Brain microvascular endothelial cell (primary cell): ENCODE measurements at regions not wholly inside any gene's neighbourhood (a gene's known extent, or its start where the extent isn't known, plus 50 kb on each side); places are given as distances from the start of the nearest gene placed in this dataset.

Experiments
- DNase-seq: peaks from one replicate; pipeline ENCODE4 v3.0.0-alpha.2; 2020
- H3K27ac ChIP-seq: fragments of 250-450 bp; sonication (Bioruptor Pico); 2 replicates; pipeline ENCODE4 v1.5.1; 2020; ENCODE audit warnings: mild to moderate bottlenecking, moderate library complexity
- H3K27me3 ChIP-seq: fragments of 250-450 bp; sonication (Bioruptor Pico); replicated peaks from 2 replicates; pipeline ENCODE4 v1.5.1; 2020; ENCODE audit warnings: mild to moderate bottlenecking
- H3K36me3 ChIP-seq: fragments of 250-450 bp; sonication (Bioruptor Pico); replicated peaks from 2 replicates; pipeline ENCODE4 v1.5.1; 2020; ENCODE audit warnings: mild to moderate bottlenecking
- H3K4me3 ChIP-seq: 2 replicates; pipeline ENCODE4 v1.5.1; 2011; ENCODE audit warnings: low read depth, mild to moderate bottlenecking, control low read depth, low read length, moderate library complexity
- in situ Hi-C: cut with HindIII; loops from 2 replicates; pipeline ENCODE4 v1.10.0; 2017; ENCODE audit warnings: low sequenced_read_pairs, low pct_ligation_motif_present
- TF ChIP-seq, protein P1 (sequence below): IDR thresholded peaks from 2 replicates; pipeline ENCODE4 v1.5.1; 2011; ENCODE audit warnings: low read depth, mild to moderate bottlenecking, moderate library complexity, low read length, control low read depth, inconsistent platforms; ENCODE audit errors: missing control alignments

DNA sequence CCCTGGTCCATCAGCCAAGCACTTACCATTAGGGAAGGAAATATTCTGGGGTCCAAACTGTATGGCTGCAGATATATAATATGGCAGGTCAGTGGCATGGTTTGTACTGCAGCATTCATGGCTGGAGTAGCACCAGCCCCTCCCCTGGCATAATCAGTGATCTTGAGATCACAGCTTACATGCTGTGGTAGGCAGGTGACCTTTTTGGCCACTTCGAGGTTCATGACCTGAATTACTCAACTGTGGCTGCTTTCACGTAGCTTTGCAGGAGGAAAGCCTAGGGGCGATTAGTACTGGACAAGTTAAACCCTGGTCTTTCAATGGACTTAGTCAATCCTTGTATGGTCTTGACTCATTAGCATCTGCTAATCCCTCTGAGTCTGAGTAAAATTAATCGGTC is 169.8 kb downstream of the SPRY2 start:
- TF ChIP-seq, protein P1, sequence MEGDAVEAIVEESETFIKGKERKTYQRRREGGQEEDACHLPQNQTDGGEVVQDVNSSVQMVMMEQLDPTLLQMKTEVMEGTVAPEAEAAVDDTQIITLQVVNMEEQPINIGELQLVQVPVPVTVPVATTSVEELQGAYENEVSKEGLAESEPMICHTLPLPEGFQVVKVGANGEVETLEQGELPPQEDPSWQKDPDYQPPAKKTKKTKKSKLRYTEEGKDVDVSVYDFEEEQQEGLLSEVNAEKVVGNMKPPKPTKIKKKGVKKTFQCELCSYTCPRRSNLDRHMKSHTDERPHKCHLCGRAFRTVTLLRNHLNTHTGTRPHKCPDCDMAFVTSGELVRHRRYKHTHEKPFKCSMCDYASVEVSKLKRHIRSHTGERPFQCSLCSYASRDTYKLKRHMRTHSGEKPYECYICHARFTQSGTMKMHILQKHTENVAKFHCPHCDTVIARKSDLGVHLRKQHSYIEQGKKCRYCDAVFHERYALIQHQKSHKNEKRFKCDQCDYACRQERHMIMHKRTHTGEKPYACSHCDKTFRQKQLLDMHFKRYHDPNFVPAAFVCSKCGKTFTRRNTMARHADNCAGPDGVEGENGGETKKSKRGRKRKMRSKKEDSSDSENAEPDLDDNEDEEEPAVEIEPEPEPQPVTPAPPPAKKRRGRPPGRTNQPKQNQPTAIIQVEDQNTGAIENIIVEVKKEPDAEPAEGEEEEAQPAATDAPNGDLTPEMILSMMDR = no peak
- Histone ChIP-seq H3K36me3 (no peaks in the 10 kb centered on the region), H3K4me3 (no peak overlapping the region), H3K27ac (no peak overlapping the region), H3K27me3 (no peaks in the 10 kb centered on the region)
- in situ Hi-C loops = no loop called here
- DNase-seq = no peak

DNA sequence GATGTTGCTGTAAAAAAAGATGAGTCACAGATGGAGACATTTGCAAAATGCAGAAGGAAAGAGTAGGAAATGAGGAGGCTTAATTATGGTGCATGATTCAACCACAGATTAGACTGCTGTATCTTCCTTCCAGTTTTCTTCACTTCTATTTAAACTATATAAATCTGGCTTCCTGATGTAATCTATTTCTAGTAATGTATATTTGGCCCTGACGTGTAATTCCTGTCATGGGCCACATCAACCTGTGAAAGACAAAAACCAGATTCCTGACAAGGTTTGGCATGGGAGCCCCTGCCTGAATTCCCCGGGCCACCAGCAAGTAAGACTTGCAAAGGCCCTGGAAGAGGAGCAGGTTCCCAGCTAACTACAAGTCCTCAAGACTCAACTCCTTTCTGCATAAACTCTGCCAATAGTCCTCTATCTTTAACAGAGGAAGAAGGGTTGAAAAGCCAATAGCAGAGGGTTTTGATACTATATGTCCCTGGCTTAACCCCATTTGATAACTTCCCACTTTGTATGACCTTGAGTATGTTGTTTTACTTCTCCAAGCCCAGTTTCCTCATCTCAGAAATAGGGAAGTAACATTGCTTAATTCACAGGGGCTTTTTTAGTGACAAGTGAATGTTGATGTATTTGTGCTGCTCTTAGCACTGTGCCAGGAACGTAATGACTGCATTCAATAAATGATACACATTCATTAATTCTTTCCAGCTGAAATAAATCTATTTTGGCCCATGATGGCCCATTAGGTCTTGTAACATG is 172.7 kb downstream of the SPRY2 start:
- H3K4me3 ChIP-seq = no peak overlapping the region
- no peak overlapping the region for H3K27ac ChIP-seq
- H3K27me3 ChIP-seq = no peaks in the 10 kb centered on the region
- TF ChIP-seq, protein P1 = no peak
- no peaks in the 10 kb centered on the region for H3K36me3 ChIP-seq
- DNase-seq = no peak
- in situ Hi-C loops = no loop called here

DNA sequence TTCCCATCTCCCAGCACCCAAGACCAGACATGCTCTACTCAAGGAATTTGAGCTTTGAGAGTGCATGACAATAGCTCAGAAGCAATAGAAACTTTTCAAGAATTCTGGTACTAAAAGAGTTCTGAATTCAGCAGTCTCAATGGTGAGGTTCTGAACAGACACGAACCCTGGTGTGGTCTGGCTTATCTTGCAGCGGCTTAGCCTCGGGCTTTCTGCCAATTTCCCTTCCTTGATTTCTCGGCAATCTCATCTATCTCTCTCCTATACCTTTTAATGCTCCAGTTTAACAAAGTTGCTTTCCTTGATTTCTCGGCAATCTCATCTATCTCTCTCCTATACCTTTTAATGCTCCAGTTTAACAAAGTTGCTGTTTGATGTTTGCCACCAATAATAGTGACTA is 174.6 kb downstream of the SPRY2 start:
- Histone ChIP-seq H3K27me3 (no peaks in the 10 kb centered on the region), H3K27ac (no peak overlapping the region), H3K36me3 (no peaks in the 10 kb centered on the region), H3K4me3 (no peak overlapping the region)
- in situ Hi-C loops = no loop called here
- TF ChIP-seq, protein P1 = no peak
- DNase-seq = peak; percentile 38

DNA sequence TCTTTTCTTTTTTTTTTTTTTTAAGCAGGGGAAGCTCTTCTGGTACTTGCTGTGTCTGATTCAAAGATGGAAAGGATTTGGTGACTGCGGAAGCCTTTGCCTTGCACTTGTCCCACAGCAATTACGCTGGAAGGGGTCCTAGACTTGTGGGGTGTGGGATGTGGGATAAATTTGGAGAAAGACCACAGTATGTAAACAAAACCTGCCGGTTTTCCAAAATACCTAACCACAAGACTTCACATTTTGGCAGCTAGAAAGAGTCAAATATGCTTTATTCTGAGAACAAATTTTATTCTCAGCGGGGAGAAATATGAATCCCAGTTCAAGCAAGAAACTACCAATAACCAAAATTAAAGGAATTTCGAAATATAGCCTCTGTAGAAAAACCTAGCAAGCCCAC is 176.5 kb downstream of the SPRY2 start:
- Histone ChIP-seq H3K27ac (no peak overlapping the region), H3K36me3 (no peaks in the 10 kb centered on the region), H3K4me3 (no peak overlapping the region), H3K27me3 (no peaks in the 10 kb centered on the region)
- no peak for DNase-seq
- in situ Hi-C loops = no loop called here
- TF ChIP-seq, protein P1 = no peak

DNA sequence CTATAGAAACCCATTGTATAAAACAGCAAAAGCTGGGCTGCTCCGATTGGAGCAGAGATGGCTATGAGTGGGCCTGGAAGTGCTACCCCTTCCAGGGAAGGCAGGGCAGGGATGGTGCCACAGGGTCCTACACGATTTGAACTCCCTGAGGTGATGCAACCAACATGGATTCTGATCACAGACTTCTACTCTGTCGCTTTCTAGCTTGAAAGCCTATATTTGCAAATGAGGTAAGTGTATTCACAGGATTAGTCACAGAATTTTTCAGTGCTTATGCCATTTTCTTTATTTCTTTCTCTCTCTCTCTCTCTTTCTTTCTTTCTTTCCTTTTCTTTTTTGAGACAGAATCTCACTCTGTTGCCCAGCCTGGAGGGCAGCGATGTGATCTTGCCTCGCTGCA is 179.0 kb downstream of the SPRY2 start:
- DNase-seq = no peak
- Histone ChIP-seq H3K27me3 (no peaks in the 10 kb centered on the region), H3K36me3 (no peaks in the 10 kb centered on the region), H3K27ac (no peak overlapping the region), H3K4me3 (no peak overlapping the region)
- TF ChIP-seq, protein P1 = no peak
- in situ Hi-C loops = no loop called here

DNA sequence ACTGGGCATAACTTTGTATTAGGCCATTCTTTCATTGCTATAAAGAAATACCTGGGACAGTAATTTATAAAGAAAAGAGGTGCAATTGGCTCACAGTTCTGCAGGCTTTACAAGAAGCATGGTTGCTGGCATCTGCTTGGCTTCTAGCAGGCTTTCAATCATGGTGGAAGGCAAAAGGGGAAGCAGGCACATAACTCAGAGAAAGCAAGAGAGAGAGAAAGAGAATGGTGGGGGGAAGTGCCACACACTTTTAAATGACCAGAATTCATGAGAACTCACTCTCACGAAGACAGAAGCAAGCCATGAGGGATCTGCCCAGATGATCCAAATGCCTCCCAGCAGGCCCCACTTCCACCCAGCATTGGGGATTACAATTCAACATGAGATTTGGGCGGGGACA is 179.7 kb downstream of the SPRY2 start:
- no peak for DNase-seq
- TF ChIP-seq, protein P1 = no peak
- in situ Hi-C loops = no loop called here
- no peak overlapping the region for H3K27ac ChIP-seq
- H3K36me3 ChIP-seq = no peaks in the 10 kb centered on the region
- H3K27me3 ChIP-seq = no peaks in the 10 kb centered on the region
- no peak overlapping the region for H3K4me3 ChIP-seq
